ENCODE measurements at regions not wholly inside any gene's neighbourhood (a gene's known extent, or its start where the extent isn't known, plus 50 kb on each side); places are given as distances from the start of the nearest gene placed in this dataset.

- Histone ChIP-seq H3K9me3 (ENCODE audit: control insufficient read depth in 1 of 2, insufficient read depth in 1 of 2, low read length in 2 of 2) (no peaks in the 10 kb centered on the region), H3K4me3 (ENCODE audit: low read length) (no peak overlapping the region), H3K27me3 (ENCODE audit: control insufficient read depth in 1 of 2, insufficient read depth in 2 of 2, low read length in 2 of 2) (peaks cover 8 to 12% of the 10 kb centered on the region in 2 experiments), H3K27ac (ENCODE audit: low read depth in 1 of 2, low read length in 2 of 2) (no peak overlapping the region), H3K4me1 (ENCODE audit: insufficient read depth, low read length) (no peaks in the 10 kb centered on the region), H3K36me3 (ENCODE audit: insufficient read depth, low read length) (no peaks in the 10 kb centered on the region)
- CTCF ChIA-PET, result no interaction called here
- H3K36me3 Mint-ChIP-seq (ENCODE audit: low read depth), result no peaks in the 10 kb centered on the region
- H3K27me3 Mint-ChIP-seq, result peaks cover 66% of the 10 kb centered on the region
- intact Hi-C loops (cut with DNase I, micrococcal nuclease), result no loop called here
- TF ChIP-seq CTCF (IDR thresholded peaks at IDR 0.05), result no peak
- H3K4me1 Mint-ChIP-seq (ENCODE audit: low read depth), result no peaks in the 10 kb centered on the region
- no peak overlapping the region for H3K4me3 Mint-ChIP-seq
- H3K27ac Mint-ChIP-seq, result no peak overlapping the region
- no peak for DNase-seq
- no peak for ATAC-seq (ENCODE audit: poor library complexity)
- H3K9me3 Mint-ChIP-seq, result no peaks in the 10 kb centered on the region
- POLR2A ChIA-PET, result no interaction called here
These were observed 153.5 kb upstream of the KCNG1 start for GRCh38 chr20:51176446-51176845.

GRCh38 chr20:51175724-51176123, 152.8 kb upstream of the KCNG1 start:
- peaks cover 8 to 12% of the 10 kb centered on the region in 2 experiments for H3K27me3 ChIP-seq (ENCODE audit: control insufficient read depth in 1 of 2, insufficient read depth in 2 of 2, low read length in 2 of 2)
- DNase-seq (no peak), ATAC-seq (ENCODE audit: poor library complexity) (no peak)
- intact Hi-C loops (cut with DNase I, micrococcal nuclease), result no loop called here
- no peaks in the 10 kb centered on the region for H3K9me3 ChIP-seq (ENCODE audit: control insufficient read depth in 1 of 2, insufficient read depth in 1 of 2, low read length in 2 of 2)
- H3K4me1 Mint-ChIP-seq (ENCODE audit: low read depth), result no peaks in the 10 kb centered on the region
- no peak overlapping the region for H3K4me3 Mint-ChIP-seq
- H3K9me3 Mint-ChIP-seq, result no peaks in the 10 kb centered on the region
- no peaks in the 10 kb centered on the region for H3K36me3 Mint-ChIP-seq (ENCODE audit: low read depth)
- H3K27ac ChIP-seq (ENCODE audit: low read depth in 1 of 2, low read length in 2 of 2), result no peak overlapping the region
- no peak overlapping the region for H3K4me3 ChIP-seq (ENCODE audit: low read length)
- TF ChIP-seq CTCF (IDR thresholded peaks at IDR 0.05), result no peak
- no peaks in the 10 kb centered on the region for H3K4me1 ChIP-seq (ENCODE audit: insufficient read depth, low read length)
- no peak overlapping the region for H3K27ac Mint-ChIP-seq
- peaks cover 67% of the 10 kb centered on the region for H3K27me3 Mint-ChIP-seq
- ChIA-PET POLR2A (no interaction called here), CTCF (no interaction called here)
- H3K36me3 ChIP-seq (ENCODE audit: insufficient read depth, low read length), result no peaks in the 10 kb centered on the region

- DNase-seq, result no peak
- Mint-ChIP-seq H3K4me3 (no peak overlapping the region), H3K9me3 (no peaks in the 10 kb centered on the region), H3K27me3 (peaks cover 65% of the 10 kb centered on the region), H3K4me1 (ENCODE audit: low read depth) (no peaks in the 10 kb centered on the region), H3K36me3 (ENCODE audit: low read depth) (no peaks in the 10 kb centered on the region), H3K27ac (no peak overlapping the region)
- CTCF ChIA-PET, result no interaction called here
- Histone ChIP-seq H3K4me3 (ENCODE audit: low read length) (no peak overlapping the region), H3K27ac (ENCODE audit: low read depth in 1 of 2, low read length in 2 of 2) (no peak overlapping the region), H3K9me3 (ENCODE audit: control insufficient read depth in 1 of 2, insufficient read depth in 1 of 2, low read length in 2 of 2) (no peaks in the 10 kb centered on the region), H3K36me3 (ENCODE audit: insufficient read depth, low read length) (no peaks in the 10 kb centered on the region), H3K27me3 (ENCODE audit: control insufficient read depth in 1 of 2, insufficient read depth in 2 of 2, low read length in 2 of 2) (peaks cover 8 to 11% of the 10 kb centered on the region in 2 experiments), H3K4me1 (ENCODE audit: insufficient read depth, low read length) (no peaks in the 10 kb centered on the region)
- POLR2A ChIA-PET, result no interaction called here
- TF ChIP-seq CTCF (IDR thresholded peaks at IDR 0.05), result no peak
- no peak for ATAC-seq (ENCODE audit: poor library complexity)
- intact Hi-C loops (cut with DNase I, micrococcal nuclease), result no loop called here
These were observed 152.2 kb upstream of the KCNG1 start for GRCh38 chr20:51175156-51175555.
